Glutamatergic neuron (in vitro differentiated cells): ENCODE measurements at regions not wholly inside any gene's neighbourhood (a gene's known extent, or its start where the extent isn't known, plus 50 kb on each side); places are given as distances from the start of the nearest gene placed in this dataset.

Experiments
- DNase-seq: peaks from one replicate; pipeline ENCODE4 v3.0.0; 2022
- H3K27ac Mint-ChIP-seq: one replicate; pipeline ENCODE4 v1.8.0; 2020; ENCODE audit warnings: mild to moderate bottlenecking, mixed read lengths, inconsistent platforms; ENCODE audit not compliant: unreplicated experiment
- H3K27me3 Mint-ChIP-seq: one replicate; pipeline ENCODE4 v1.8.0; 2020; ENCODE audit warnings: mild to moderate bottlenecking, moderate library complexity, mixed read lengths, inconsistent platforms; ENCODE audit not compliant: unreplicated experiment
- H3K36me3 Mint-ChIP-seq: one replicate; pipeline ENCODE4 v1.8.0; 2020; ENCODE audit warnings: mild to moderate bottlenecking, mixed read lengths, inconsistent platforms; ENCODE audit not compliant: unreplicated experiment
- H3K4me1 Mint-ChIP-seq: one replicate; pipeline ENCODE4 v1.8.0; 2020; ENCODE audit warnings: mild to moderate bottlenecking, low read depth, mixed read lengths, inconsistent platforms; ENCODE audit not compliant: unreplicated experiment
- H3K4me3 Mint-ChIP-seq: one replicate; pipeline ENCODE4 v1.8.0; 2020; ENCODE audit warnings: mild to moderate bottlenecking, mixed read lengths, inconsistent platforms; ENCODE audit not compliant: unreplicated experiment
- H3K9me3 Mint-ChIP-seq: one replicate; pipeline ENCODE4 v1.8.0; 2020; ENCODE audit warnings: mild to moderate bottlenecking, moderate library complexity, mixed read lengths, inconsistent platforms; ENCODE audit not compliant: unreplicated experiment
- TF ChIP-seq, protein P1 (sequence below): fragments of 200-600 bp; sonication (generic); IDR thresholded peaks from one replicate; pipeline ENCODE4 v1.5.0; 2021; ENCODE audit not compliant: partially characterized antibody, unreplicated experiment

DNA sequence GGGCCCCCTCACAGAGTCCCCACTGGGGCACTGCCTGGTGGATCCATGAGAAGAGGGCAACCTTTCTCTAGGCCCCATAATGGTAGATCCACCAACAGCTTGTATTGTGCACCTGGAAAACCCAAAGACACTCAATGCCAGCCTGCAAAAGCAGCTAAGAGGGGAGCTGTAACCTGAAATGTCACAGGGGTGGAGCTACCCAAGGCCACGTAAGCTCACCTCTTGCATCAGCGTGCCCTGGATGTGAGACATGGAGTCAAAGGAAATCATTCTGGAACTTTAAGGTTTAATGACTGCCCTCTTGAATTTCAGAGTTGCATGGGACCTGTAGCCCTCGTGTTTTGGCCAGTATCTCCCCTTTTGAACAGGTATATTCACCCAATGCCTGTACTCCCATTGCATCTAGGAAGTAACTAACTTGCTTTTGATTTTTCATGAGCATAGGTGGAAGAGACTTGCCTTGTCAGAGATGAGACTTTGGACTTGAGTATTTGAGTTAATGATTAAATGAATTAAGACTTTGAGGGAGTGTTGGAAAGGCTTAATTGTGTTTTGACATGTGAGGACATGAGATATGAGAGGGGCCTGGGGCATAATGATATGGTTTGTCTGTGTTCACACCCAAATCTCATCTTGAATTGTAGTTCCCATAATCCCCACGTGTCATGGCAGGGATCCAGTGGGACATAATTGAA, 900.9 kb upstream of the ROBO1 start:
- Mint-ChIP-seq H3K9me3 (peaks cover 7% of the 10 kb centered on the region), H3K27me3 (no peaks in the 10 kb centered on the region), H3K27ac (no peak overlapping the region), H3K4me3 (no peak overlapping the region), H3K36me3 (peaks cover 6% of the 10 kb centered on the region), H3K4me1 (peaks cover 2% of the 10 kb centered on the region)
- TF ChIP-seq, protein P1, sequence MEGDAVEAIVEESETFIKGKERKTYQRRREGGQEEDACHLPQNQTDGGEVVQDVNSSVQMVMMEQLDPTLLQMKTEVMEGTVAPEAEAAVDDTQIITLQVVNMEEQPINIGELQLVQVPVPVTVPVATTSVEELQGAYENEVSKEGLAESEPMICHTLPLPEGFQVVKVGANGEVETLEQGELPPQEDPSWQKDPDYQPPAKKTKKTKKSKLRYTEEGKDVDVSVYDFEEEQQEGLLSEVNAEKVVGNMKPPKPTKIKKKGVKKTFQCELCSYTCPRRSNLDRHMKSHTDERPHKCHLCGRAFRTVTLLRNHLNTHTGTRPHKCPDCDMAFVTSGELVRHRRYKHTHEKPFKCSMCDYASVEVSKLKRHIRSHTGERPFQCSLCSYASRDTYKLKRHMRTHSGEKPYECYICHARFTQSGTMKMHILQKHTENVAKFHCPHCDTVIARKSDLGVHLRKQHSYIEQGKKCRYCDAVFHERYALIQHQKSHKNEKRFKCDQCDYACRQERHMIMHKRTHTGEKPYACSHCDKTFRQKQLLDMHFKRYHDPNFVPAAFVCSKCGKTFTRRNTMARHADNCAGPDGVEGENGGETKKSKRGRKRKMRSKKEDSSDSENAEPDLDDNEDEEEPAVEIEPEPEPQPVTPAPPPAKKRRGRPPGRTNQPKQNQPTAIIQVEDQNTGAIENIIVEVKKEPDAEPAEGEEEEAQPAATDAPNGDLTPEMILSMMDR: no peak
- DNase-seq: no peak

DNA sequence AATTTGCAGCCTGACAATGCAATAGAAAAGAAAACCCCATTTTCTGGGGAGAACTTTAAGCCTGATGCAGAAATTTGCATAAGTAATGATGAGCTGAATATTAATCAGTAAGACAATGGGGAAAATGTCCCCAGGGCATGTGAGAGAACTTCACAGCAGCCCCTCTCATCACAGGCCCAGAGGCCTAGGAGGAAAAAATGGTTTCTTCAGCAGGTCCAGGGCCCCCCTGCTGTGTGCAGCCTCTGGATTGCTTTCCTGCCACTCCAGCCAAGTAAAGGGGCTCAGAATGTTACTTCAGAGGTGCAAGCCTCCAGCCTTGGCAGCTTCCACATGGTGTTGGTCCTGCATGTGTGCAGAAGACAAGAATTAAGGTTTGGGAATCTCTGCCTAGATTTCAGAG, 900.3 kb upstream of the ROBO1 start:
- Mint-ChIP-seq H3K9me3 (peaks cover 7% of the 10 kb centered on the region), H3K27ac (no peak overlapping the region)
- TF ChIP-seq, protein P1: no peak

DNA sequence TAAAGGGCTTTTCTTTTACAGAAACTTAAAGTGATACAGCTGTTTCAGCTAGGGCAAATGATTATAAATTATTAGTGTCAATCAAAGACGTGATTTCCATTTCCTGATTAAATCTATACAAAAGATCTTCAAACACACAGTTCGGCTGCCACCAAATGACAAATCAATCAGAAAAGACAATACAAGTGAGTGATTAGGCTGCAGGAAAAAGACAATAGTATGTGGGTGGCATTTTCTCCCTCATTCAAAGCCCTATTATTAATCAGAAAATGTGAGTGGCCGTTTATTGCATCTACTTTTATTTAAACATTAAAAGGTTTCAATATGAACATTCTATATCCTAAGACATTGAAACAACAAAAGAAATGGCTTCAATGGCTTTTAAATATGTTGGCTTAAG, 895.6 kb upstream of the ROBO1 start:
- no peak for DNase-seq
- H3K4me3 Mint-ChIP-seq: no peak overlapping the region
- peaks cover 6% of the 10 kb centered on the region for H3K36me3 Mint-ChIP-seq
- H3K4me1 Mint-ChIP-seq: peaks cover 2% of the 10 kb centered on the region
- H3K27ac Mint-ChIP-seq: no peak overlapping the region
- no peaks in the 10 kb centered on the region for H3K27me3 Mint-ChIP-seq
- H3K9me3 Mint-ChIP-seq: peaks cover 7% of the 10 kb centered on the region
- TF ChIP-seq, protein P1: no peak

More for the DNA sequence above, 900.3 kb upstream of the ROBO1 start:
- Mint-ChIP-seq H3K4me1 (peaks cover 2% of the 10 kb centered on the region), H3K27me3 (no peaks in the 10 kb centered on the region), H3K4me3 (no peak overlapping the region), H3K36me3 (peaks cover 6% of the 10 kb centered on the region)
- no peak for DNase-seq

DNA sequence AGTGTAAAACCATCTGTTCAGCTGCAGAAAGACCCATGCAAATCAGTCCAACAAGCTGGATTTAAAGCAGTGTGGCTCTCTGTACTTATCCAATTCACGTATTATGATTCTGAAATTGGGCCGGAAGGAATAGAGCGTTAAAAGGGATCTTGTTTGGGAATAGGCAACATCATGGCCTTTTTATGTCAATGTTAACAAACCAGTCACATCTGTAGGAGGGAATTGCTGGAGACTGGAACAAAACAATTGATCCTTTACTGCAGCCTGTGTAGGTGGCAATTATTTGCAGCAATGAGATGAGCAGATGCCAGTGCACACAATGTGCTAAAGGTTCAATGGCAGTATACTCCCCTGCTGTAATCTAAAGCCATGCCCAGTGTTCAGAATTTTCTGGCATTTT, 887.4 kb upstream of the ROBO1 start:
- Mint-ChIP-seq H3K4me1 (no peaks in the 10 kb centered on the region), H3K9me3 (peaks cover 3% of the 10 kb centered on the region), H3K4me3 (no peak overlapping the region), H3K27ac (no peak overlapping the region), H3K36me3 (peaks cover 8% of the 10 kb centered on the region), H3K27me3 (no peaks in the 10 kb centered on the region)
- TF ChIP-seq, protein P1: no peak
- DNase-seq: no peak

DNA sequence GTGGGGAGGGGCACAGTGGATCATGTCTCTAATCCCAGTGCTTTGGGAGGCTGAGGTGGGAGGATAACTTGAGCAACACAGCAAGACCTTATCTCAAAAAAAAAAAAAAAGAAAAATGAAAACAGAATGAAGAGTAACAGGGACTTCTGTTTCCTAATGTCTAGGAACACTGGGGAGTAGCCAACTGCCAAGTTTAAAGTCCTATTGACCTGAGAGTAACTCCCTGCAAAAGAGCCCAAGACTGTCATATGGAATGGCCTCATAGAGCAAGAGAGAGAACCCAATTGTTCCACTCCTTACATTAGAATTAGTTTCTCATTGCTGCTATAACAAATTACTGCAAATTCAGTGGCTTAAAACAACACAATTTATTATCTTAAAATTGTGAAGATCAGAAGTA, 881.4 kb upstream of the ROBO1 start:
- H3K27me3 Mint-ChIP-seq: peaks cover 2% of the 10 kb centered on the region
- DNase-seq: no peak
- peaks cover 8% of the 10 kb centered on the region for H3K36me3 Mint-ChIP-seq
- TF ChIP-seq, protein P1: no peak
- H3K27ac Mint-ChIP-seq: no peak overlapping the region
- no peak overlapping the region for H3K4me3 Mint-ChIP-seq
- no peaks in the 10 kb centered on the region for H3K4me1 Mint-ChIP-seq
- peaks cover 1% of the 10 kb centered on the region for H3K9me3 Mint-ChIP-seq
